Chondrocyte (in vitro differentiated cells): ENCODE measurements at regions not wholly inside any gene's neighbourhood (a gene's known extent, or its start where the extent isn't known, plus 50 kb on each side); places are given as distances from the start of the nearest gene placed in this dataset.

Experiments used
- DNase-seq: peaks from one replicate; pipeline ENCODE4 v3.0.0; 2021; ENCODE audit warnings: mixed read lengths, low spot score
- H3K27ac Mint-ChIP-seq: one replicate; pipeline ENCODE4 v1.8.0; 2021; ENCODE audit warnings: mild to moderate bottlenecking, moderate library complexity, mixed read lengths; ENCODE audit not compliant: unreplicated experiment
- H3K27me3 Mint-ChIP-seq: 2 replicates; pipeline ENCODE4 v1.8.0; 2021; ENCODE audit warnings: low read depth, mixed read lengths
- H3K36me3 Mint-ChIP-seq: 2 replicates; pipeline ENCODE4 v1.8.0; 2021; ENCODE audit warnings: low read depth, mixed read lengths
- H3K4me1 Mint-ChIP-seq: 2 replicates; pipeline ENCODE4 v1.8.0; 2021; ENCODE audit warnings: low read depth, mild to moderate bottlenecking, mixed read lengths
- H3K4me3 Mint-ChIP-seq: one replicate; pipeline ENCODE4 v1.8.0; 2021; ENCODE audit warnings: mild to moderate bottlenecking, moderate library complexity, mixed read lengths; ENCODE audit not compliant: unreplicated experiment
- H3K9me3 Mint-ChIP-seq: 2 replicates; pipeline ENCODE4 v1.8.0; 2021; ENCODE audit warnings: low read depth, mixed read lengths
- TF ChIP-seq, protein P1 (sequence below): fragments of 200-600 bp; sonication (generic); IDR thresholded peaks from 2 replicates; pipeline ENCODE4 v1.5.0; 2021; ENCODE audit warnings: antibody characterized with exemption, mild to moderate bottlenecking, moderate library complexity

DNA sequence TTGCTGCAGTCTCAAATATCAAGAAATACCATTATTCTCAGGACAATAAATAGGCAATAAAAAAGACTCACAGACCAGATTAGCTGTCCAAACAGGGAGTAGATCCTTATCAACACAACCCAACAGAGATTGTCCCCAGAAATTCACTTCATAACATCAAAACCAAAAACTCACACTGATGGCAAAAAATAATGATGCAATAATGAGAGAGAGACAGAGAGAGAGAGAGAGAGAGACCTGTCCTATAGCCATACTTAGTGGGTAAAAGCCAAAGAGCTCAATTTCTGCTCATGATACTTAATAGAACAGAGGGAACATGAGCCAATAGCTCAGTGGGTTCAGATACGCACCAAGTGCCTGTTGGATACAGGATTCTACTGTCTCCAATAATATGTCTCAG lies 244.5 kb downstream of the FAM72C start:
- TF ChIP-seq, protein P1, sequence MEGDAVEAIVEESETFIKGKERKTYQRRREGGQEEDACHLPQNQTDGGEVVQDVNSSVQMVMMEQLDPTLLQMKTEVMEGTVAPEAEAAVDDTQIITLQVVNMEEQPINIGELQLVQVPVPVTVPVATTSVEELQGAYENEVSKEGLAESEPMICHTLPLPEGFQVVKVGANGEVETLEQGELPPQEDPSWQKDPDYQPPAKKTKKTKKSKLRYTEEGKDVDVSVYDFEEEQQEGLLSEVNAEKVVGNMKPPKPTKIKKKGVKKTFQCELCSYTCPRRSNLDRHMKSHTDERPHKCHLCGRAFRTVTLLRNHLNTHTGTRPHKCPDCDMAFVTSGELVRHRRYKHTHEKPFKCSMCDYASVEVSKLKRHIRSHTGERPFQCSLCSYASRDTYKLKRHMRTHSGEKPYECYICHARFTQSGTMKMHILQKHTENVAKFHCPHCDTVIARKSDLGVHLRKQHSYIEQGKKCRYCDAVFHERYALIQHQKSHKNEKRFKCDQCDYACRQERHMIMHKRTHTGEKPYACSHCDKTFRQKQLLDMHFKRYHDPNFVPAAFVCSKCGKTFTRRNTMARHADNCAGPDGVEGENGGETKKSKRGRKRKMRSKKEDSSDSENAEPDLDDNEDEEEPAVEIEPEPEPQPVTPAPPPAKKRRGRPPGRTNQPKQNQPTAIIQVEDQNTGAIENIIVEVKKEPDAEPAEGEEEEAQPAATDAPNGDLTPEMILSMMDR = no peak
- no peaks in the 10 kb centered on the region for H3K4me1 Mint-ChIP-seq
- no peak overlapping the region for H3K4me3 Mint-ChIP-seq
- H3K27ac Mint-ChIP-seq = no peak overlapping the region
- H3K27me3 Mint-ChIP-seq = no peaks in the 10 kb centered on the region
- H3K9me3 Mint-ChIP-seq = peaks cover 19% of the 10 kb centered on the region
- DNase-seq = no peak
- no peaks in the 10 kb centered on the region for H3K36me3 Mint-ChIP-seq

DNA sequence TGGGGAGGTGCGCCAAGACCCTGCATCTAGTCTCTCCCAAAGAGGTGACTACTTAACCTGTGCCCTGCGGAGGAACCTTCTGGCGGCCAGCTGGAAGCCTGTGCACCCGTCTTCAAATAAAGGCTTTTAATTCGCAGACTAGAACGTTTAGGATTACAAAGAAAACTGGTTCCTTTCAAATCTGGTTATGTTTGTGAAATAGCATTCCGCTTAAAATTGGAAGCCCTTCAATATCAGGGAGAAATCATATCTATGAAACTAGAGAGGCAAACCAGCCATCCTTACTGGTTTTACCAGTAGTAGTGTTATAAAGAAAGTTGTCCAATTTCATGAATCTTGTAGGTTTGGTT lies 250.8 kb downstream of the FAM72C start:
- H3K27ac Mint-ChIP-seq = no peak overlapping the region
- no peak for DNase-seq
- no peak overlapping the region for H3K4me3 Mint-ChIP-seq
- no peaks in the 10 kb centered on the region for H3K27me3 Mint-ChIP-seq
- H3K9me3 Mint-ChIP-seq = peaks cover 37% of the 10 kb centered on the region
- TF ChIP-seq, protein P1 = no peak
- H3K4me1 Mint-ChIP-seq = no peaks in the 10 kb centered on the region
- H3K36me3 Mint-ChIP-seq = no peaks in the 10 kb centered on the region

DNA sequence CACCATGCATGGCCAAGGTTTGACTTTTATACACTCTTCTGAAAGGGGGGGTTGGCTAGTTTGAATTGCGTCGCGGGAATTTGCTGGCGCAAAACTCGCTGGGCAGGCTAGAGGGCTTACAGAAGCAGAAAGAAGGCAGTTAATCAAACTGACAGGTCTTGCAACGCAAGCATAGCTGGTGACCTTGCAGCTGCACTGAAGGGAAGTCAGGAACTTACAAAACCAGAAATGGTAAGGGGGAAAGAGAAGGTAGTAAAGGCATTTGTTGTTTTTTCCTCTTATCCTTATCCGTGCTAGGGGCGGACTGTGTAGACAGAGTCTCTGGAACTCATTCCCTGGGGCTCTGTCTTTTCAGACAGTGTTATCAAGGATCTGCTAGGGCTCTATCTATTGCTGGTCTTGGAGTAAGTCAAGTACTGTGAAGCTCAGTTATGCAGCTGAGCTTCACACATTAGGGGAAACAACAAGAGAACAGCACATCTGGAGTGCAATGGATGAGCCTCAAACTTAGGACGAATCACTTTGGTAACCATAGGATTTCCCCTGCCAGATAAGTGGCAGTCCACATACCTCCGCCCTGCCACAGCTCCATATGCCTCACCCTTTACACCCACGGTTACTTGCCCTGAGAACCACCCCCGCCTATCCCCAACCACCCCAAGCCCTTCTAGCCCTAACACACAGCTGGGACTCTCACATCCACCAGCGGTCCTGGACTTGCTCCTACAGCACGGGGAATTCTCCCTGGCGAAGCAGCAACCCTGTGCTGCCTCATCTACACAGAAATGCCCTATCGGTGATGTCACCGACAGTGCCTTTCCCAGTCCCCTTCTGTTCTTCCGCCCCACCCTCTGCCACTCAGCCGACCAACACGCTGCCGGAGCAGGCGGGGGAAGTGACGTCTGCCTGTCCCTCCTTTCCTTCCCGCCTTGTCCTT lies 251.4 kb downstream of the FAM72C start:
- H3K4me1 Mint-ChIP-seq = no peaks in the 10 kb centered on the region
- TF ChIP-seq, protein P1 = no peak
- no peaks in the 10 kb centered on the region for H3K36me3 Mint-ChIP-seq
- no peak overlapping the region for H3K4me3 Mint-ChIP-seq
- DNase-seq = no peak
- H3K9me3 Mint-ChIP-seq = peaks cover 41% of the 10 kb centered on the region
- no peaks in the 10 kb centered on the region for H3K27me3 Mint-ChIP-seq
- H3K27ac Mint-ChIP-seq = no peak overlapping the region

DNA sequence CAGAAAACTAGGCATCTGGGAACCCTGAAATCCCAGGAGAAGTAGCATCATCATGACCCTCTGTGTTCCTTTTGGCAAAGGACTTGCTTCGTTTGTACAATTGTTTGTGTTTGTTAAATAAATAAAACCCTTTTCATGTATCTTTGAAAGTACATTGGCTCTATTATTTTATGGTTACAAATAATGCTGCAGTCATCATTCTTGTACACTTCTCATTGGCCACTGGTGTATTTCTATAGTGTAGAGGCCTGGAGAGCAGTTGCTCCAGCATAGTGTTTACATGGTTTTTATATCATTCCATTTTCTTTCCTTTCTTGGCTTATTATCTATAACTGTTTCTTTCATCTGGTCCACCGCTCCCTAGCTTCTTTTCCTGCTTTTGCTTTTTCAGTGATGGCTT lies 253.3 kb downstream of the FAM72C start:
- Mint-ChIP-seq H3K27me3 (no peaks in the 10 kb centered on the region), H3K36me3 (no peaks in the 10 kb centered on the region), H3K4me1 (no peaks in the 10 kb centered on the region), H3K27ac (no peak overlapping the region), H3K9me3 (peaks cover 36% of the 10 kb centered on the region), H3K4me3 (no peak overlapping the region)
- TF ChIP-seq, protein P1 = no peak
- DNase-seq = no peak

DNA sequence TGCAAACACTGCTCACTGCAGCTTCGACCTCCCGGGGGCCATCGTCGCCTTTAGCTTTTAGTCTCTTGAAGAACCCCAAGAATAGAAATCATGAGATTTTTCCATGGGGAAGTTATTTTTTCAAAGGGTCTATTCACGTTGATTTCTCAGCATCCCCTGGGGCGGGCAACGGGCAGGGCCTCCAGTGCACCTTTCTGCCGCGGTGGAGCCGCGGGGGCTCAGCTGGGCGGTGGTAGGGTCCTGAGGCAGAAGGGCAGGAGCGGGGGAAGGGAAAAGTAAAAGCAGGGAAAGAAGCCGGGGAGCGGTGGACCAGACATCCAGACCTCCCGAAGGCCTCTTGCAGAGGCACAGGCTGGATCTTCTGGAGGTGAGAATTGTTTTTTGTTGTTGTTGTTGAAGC lies 253.8 kb downstream of the FAM72C start:
- Mint-ChIP-seq H3K36me3 (no peaks in the 10 kb centered on the region), H3K27me3 (no peaks in the 10 kb centered on the region), H3K4me1 (no peaks in the 10 kb centered on the region), H3K4me3 (no peak overlapping the region), H3K9me3 (peaks cover 33% of the 10 kb centered on the region), H3K27ac (no peak overlapping the region)
- DNase-seq = no peak
- TF ChIP-seq, protein P1 = no peak
